Globus pallidus (tissue), 1 donor: ENCODE measurements at regions not wholly inside any gene's neighbourhood (a gene's known extent, or its start where the extent isn't known, plus 50 kb on each side); places are given as distances from the start of the nearest gene placed in this dataset.
"Not testable (repeated sequence)": the region's sequence is repeated elsewhere in the genome, so short reads cannot be mapped to it uniquely, and the experiment has no call there.

Experiments
- DNase-seq: peaks from one replicate; pipeline ENCODE4 v3.0.0-alpha.2; 2015; ENCODE audit warnings: low spot score

DNA sequence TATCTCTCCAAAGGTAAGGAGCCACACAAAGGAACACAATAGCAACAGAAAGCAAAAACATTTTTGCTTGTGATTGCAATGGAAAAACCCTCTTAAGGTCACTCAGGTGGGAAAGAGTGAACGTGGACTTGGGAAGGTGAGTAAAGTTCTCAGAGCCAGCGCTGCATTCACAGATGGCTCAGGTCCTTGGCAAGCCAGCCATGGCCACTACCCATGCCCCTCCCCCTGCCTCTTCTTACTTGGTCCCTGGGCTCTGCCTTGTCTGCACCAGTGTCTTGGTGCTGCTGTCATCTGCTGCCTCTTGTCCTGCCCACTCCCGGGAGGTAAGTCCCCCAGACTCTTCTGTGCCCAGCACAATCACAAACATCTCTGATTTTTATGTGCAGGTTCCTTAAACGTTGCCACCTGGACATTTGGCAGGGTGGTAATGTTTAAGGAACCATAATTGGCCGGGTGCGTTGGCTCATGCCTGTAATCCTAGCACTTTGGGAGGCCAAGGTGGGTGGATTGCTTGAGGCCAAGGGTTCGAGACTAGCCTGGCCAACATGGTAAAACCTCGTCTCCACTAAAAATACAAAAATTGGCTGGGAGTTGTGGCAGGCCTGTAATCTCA lies 74.6 kb downstream of the FEM1C start:
- DNase-seq: no peak

DNA sequence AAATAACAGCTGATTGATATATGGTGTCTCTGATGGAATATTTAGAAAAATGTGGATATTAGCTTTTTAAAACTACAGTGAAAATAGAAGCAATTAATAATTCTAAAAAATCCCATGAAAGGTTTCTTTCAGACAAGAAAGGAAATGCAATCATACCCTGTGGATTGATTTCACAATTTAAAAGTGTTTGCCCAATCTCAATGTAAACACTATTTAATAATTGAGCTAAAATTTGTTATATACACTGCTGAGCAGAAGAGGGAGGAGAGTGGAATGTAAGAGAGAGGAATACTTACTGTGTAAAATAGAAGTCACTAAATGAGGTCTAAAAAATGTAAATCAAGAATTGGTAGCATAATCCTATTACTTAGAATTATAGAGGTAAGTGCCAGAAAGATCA lies 76.9 kb downstream of the FEM1C start:
- no peak for DNase-seq

DNA sequence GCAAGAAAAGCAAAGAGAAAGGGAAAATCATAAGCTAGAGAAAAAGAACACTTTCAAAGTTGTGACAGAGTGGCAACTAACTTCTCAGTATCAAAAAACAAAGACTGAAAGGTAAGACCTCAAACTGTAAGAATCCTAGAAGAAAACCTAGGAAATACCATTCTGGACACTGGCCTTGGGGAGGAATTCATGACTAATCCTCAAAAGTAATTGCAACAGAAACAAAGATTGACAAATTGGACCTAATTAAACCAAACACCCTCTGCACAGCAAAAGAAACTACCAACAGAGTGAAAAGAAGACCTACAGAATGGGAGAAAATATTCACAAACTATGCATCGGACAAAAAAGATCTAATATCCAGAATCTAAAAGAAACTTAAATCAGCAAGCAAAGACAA lies 79.1 kb downstream of the FEM1C start:
- DNase-seq: no peak

DNA sequence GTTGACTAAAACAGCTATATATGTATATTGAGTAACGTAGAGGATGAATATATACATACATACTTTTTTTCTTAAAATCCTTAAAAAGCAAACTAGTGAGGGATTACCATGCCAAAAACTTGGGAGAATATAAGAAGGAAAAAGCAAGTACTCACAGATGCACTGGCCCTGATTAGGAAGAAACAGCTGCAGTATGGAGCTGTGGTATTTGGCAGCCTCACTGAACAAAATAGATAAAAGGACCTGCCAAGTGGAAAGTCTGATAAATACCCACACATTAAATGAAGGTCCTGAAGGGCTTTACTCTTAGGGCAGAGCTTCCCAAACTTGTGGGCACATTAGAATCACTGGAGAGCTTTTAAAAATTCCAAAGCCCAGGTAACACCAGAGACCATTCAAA lies 80.6 kb downstream of the FEM1C start:
- DNase-seq: no peak

DNA sequence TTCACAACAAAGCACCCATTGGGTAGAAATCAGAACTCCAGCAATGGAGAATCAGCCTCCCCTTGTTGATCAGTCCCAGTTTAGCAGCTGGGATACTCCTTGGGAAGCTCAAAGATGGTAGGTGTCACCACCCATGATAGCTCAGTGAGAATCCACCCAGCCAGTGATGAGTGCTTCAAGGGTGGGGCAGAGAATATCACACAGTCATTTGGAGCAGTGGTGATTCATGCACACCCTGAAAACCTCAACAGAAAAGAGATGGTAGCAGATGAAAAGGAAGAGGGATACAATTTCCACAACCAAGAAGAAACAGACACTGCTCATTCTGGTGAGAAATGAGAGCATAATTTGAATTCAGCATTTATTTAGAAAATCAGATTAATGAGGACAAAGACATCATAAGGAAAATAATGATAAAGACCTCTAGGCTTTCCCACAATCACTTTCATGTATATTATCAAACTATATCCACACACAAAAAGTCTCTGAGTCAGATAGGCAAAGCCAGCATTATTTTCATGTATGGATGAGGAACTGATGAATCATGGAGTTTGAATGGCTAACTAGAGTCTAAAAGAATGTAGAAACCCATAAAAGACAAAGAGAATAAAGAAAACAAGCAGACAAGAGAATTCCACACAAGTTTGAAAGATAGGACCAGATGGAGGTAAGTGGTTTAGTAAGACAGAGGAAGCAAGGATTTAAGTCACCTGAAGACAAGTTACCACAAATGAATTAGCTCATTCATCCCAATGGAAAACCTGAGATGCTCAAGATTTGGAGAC lies 82.9 kb downstream of the FEM1C start:
- no peak for DNase-seq

DNA sequence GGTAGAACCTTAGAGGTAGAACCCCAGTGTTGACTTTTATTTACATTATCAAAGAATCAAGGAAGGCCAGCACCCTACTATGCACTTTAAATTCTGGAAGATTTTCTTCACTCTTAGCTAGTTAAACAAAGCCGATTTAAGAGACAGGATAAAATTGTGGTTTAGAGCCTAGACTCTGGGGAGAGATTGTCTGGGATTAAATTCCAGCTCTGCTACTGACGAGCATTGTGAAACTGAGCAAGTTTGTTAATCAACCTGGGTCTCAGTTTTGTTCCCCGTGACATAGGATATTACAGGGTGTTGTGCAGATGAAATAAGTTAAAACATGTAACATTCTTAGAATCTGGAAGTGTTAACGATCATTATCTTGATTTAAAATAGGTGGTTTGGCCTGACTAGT lies 83.5 kb downstream of the FEM1C start:
- DNase-seq: no peak

DNA sequence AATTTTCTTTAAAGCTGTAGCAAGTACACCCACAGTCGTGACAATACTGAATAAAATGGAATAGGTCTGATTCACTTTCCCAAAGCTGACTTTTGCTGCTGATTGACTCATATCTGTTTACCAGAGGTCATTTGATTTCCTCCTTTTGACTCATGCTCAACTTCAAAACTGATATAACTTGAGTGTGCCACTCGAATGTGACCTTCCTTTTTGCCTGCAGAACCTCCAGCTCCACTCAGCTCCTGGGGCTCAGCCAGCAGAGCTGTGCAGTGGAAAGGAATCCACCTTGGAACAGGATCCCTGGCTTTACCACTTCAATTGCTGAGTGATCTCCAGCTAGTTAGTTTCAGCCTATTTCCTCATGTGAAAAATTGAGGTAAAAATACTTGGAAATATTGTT lies 84.1 kb downstream of the FEM1C start:
- DNase-seq: no peak

DNA sequence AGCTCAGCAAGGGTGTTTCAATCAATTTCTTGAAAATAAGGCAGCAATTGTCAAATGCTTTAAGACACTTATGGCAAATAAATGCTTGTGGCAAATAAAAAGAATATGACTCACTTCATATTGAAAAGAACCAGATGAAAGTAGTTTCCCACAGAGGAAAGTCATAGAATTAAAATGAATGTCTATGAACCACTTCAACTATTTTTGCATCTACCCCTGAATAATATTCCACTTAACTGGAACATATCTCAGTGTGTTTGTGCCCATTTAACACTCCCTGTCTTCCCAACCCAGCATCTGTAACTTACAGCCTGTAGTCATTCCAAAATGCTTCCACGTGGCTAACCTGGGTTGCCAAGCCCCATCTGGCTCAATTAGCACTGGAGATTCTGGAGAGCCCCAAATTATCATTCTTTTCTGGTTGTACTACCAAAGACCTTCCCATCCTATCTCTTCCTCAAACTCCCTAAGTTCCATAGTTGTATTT lies 84.7 kb downstream of the FEM1C start:
- no peak for DNase-seq

DNA sequence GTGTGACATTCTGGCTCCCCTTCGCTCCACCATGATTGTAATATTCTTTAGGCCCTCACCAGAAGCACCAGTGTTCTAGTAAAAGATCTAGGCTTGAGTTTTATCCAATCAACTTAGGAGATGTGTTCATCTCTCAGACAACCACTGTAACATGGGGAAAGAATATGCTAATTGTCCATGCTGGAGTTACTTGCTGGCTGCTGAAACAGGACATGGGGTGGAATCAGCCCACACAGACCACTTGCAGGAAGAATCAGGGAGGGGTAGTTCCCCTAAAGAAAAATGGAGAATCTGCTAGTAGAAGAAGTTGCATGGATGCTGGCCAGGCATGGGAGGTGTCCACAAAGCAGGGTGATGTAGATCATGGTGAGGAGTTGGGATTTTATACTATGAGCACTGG lies 86.2 kb downstream of the FEM1C start:
- no peak for DNase-seq

DNA sequence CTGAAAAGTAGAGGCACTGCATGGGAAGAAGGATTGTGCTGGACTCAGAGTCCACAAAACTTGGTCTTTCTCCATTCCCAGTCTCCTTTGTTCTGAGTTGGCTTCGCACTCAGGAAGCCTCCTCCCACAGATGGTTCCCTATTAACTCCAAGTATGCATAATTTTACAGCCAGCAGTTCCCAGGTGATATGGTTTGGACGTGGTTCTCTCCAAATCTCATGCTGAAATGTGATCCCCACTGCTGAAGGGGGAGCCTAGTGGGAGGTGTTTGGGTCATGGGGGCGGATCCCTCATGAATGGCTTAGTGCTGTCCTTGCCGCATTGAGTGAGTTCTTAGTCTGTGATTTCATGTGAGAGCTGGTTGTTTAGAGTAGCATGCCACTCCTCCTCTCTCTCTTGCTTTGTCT lies 86.6 kb downstream of the FEM1C start:
- DNase-seq: no peak

DNA sequence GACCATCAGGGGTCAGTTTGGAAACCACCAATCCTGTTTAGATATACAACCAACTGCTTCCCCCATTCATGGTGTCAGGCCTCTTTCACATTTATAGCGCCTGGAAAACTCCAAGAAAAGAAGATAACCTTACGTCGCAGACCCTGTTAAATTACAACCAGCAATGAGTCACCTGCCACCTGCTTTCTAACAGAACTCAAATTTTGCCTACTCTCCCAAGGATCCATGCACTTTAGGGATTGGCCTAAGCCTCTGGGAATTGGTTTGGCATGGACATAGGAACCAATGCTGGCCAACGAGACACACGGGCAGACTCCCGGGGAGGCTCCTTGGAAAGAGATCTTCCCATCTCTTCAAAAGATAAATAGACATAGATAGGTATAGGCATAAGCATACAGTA lies 87.0 kb downstream of the FEM1C start:
- no peak for DNase-seq

DNA sequence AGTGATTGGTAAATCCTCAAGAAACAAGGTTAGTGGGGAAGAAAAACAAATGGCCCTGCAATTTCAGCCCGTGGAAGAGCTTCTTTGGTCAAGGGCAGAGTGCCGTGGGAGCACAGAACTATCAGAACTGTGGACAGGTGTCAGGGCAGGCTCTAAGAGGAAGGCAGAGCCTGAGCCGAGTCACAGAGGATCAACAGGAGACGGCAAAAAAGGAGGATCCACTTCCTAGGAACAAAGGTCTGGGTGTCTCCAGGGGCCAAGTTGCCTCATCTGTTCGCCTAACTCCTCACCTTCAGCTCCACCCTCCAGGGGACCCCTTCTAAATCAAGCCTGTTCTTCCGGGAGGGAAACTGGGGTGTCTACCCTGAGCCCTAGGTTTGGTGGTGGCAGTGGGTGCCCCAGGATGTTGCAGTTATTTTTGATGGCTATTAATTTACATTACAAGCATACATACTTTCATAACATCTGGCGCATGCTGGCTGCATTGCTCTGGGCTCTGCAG lies 88.0 kb downstream of the FEM1C start:
- no peak for DNase-seq

DNA sequence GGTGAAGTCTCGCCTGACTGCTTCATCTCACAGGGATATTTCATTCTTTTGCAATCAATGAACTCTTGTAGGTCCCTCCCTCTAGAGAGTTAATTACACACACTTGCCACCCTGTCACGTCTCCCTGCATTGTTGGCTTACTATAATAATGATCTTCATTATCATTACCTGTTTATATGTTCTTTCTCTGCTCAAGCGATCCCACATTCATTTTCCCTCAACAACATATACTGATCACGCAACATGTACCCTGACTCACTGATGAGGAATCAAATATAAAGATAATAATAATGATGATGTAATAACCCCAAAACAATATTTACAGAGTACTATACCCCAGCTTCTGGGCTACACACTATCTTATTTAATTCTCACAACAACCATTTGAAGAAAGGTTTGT lies 88.5 kb downstream of the FEM1C start:
- no peak for DNase-seq

DNA sequence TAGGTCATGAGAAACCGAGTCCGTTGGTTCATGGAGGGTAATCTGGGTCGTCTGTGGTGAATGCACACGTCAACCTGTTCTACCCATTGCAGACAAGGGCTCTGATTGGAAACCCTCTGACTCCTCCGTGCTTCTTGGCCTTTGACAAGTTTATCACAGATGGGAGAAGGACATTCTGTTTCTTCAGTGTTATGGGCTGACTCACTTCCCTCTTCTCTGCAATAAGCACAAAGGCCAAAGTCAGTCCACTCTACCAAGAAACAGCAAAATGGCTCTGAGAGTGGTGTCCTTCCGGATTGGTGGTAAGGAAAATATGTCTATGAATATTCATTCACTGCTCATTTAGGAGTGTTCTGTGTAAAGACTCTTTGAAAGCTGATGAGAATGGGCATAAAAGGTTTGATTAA lies 89.3 kb downstream of the FEM1C start:
- no peak for DNase-seq

DNA sequence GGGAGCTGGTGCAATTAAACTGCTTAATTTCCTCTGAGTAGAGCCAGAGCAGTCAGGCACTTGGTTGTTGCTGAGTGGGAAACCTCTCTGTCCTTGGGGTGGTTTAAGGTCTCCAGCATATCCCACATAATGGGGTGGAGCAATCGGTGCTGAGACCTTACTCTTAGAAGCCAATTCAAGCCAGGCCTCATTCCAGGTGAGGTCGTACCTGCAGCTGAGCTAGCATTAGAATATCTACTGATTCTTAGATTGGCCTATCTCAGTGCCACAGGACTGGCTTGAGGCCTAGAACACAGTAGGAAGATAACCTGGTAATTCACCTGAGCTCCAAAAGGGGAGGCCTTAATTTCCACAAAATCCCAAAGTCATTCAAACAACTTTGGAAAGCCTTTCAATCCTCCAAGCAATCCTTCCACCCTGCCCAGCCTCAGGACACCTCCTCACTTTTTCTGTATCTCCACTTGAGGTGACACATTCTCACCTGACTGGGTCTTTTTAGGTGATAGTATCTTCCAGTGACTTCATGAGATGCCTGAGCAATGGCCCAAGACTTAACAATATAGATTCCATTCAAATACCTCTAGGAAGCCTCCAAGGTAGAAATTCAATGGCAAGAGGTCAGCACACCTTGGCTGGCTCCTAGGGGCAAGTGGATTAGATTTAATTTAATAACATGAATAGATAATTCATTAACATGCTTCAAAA lies 91.0 kb downstream of the FEM1C start:
- DNase-seq: no peak

DNA sequence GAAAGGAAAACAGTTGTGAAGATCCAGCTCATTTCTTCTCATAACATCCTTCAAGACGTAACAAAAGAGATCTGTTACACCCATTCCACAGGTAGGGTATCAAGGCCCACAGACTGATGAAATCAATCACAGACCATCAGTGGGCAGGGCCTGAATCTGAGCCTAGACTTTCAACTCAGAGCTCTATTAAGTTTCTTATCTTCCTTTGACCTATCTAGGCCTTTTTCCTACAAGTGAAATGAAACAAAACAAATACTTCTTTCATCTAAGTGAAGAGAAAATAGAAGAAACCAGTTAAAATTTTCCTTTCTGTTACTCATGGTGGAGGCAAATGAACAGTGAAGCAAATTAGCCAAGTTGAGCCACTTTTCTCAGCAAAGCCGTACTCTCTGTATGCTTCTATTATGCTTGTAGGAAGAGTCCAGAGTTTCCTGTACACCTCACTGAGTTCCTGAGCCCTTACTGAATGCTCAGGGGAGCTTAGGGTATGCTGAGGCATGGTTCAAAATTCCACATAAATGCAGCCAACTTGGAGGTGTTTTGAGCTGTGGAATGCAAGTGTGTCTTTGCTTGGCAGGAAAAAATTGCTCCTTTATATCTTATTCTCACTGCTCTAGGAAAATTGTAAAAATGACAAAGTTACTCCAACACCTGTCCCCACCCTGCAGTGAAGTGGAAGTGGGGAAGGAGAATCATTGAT lies 91.9 kb downstream of the FEM1C start:
- DNase-seq: no peak

DNA sequence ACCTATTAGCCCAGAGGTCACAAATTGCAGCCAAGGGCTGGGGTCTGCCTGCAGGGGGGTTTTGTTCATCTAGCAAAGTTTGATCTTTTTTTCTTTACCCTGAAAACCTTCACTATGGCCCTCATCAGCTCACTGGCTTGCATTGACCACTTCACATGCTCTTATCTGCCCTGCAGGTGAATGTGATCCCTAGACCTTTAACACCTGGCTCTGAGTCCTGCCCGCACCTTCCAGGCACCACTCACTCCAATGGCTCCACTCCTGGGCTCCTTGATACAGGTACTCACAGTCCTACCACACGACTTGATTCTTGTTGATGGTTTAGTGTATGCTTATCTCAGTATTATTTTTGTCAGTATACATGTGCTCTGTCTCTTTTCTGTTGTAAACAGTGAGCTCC lies 92.5 kb downstream of the FEM1C start:
- no peak for DNase-seq

DNA sequence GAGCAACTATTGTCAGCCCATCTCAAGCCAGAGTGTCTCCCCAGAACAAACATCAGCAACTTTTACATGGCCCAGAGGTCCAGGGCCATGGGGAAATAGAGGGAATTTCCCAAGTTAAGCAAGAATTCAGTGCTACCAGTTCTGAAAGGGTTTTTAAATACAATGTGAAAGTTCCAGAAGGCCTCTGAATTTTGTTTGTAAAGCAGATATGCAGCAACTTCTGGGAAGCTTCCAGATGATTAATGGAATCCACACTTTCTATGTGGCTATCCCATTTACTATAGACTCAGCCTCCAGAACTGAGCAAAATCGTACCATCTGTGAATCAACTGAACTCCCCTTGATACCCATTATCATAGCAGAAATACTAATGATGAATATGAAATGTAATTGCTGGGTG lies 93.8 kb downstream of the FEM1C start:
- DNase-seq: no peak

DNA sequence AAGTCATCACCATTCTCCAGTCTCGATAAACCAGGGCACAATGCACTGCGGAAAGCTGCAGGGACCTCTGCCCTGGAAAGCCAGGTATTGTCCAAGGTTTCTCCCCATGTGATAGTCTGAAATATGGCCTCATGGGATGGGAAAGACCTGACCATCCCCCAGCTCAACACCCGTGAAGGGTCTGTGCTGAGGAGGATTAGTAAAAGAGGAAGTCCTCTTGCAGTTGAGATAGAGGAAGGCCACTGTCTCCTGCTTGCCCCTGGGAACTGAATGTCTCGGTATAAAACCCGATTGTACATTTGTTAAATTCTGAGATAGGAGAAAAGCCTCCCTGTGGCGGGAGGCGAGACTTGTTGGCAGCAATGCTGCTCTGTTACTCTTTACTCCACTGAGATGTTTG lies 95.9 kb downstream of the FEM1C start:
- DNase-seq: not testable (repeated sequence)

DNA sequence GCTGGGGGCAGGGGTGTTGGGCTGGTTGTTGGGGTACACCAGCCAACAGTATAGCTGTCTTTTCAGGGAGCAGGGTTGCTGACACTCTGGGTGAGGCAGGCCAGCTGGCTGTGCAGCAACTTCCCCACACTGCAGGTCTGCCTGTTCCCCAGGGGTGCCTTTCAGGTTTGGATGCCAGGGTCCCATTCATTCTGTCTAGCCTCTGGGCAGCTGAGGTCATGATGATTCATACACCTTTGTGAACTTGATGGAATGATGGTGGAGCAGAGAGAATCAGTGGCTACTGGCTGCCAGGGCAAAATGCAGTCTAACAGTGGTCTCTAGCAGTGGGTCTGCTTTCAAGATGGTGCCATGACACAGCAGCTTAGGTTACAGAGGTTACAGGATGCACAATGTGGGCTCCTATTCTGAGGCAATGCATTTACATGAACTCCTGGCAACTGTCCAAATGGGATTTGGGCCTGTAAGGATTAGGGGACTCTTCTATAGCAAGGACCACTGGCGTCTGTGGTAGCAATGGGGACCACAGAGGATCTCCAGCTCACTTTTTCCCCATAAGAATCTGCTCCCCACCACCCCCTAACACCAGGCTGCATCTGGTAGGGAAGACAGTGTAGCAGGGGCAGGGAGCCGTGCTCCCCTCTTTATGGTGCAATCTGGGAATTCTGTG lies 103.7 kb downstream of the FEM1C start:
- DNase-seq: no peak

DNA sequence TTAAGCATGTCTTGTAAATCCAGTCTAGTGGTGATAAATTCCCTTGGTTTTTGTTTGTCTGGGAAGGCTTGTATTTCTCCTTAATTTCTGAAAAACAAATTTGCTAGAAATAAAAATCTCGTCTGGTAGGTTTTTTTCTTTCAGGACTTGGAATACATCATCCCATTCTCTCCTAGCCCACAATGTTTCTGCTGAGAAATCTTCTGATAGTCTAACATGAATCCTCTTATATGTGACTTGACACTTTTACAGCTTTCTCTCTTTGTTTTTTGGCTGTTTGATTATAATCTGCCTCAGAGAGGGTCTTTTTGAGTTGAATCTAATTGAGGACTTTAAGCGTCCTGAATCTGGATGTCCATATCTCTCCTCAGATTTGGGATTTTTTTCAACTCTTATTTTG lies 104.9 kb downstream of the FEM1C start:
- DNase-seq: no peak

DNA sequence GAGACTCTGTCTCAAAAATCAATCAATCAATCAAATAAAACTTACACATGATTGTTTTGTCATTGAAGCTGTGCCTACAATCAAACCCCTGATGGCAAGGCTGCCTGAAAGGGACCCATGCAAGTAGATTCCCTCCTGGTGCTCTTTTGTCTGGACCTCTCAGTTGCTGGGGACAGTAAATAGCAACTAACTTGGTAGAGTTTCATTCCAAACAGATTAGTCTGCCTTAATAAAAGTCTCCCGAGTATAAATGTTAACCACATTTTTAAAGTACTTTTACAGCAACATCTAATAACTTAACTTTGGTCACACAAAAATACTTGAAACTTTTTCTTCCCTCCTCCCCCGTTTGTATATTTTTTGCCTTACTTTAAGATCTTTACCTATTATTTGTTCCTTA lies 105.5 kb downstream of the FEM1C start:
- no peak for DNase-seq
